ENCODE measurements at regions not wholly inside any gene's neighbourhood (a gene's known extent, or its start where the extent isn't known, plus 50 kb on each side); places are given as distances from the start of the nearest gene placed in this dataset.

GRCh38 chr10:84698989-84699388 lies 370.6 kb downstream of the CCSER2 start:
- no peak for TF ChIP-seq EZH2 (IDR thresholded peaks at IDR 0.05; ENCODE audit: low read depth, unreplicated experiment)
- TF ChIP-seq CTCF (conservative IDR thresholded peaks at IDR 0.05; ENCODE audit: low read depth in 2 of 2): no peak
- no peak for TF ChIP-seq JUNB (IDR thresholded peaks at IDR 0.05; ENCODE audit: unreplicated experiment)
- TF ChIP-seq REST (IDR thresholded peaks at IDR 0.05; ENCODE audit: unreplicated experiment): no peak
- no peak for TF ChIP-seq ZNF114 (CRISPR knock-in tag; IDR thresholded peaks at IDR 0.05)

Data from GM23338 (cell line).